ENCODE measurements at regions not wholly inside any gene's neighbourhood (a gene's known extent, or its start where the extent isn't known, plus 50 kb on each side); places are given as distances from the start of the nearest gene placed in this dataset.

GRCh38 chr5:169410996-169411783 lies 110.3 kb upstream of the SLIT3 start:
- H3K27ac ChIP-seq (ENCODE audit: extremely low read depth, low read depth, low read length): no peak overlapping the region
- no peaks in the 10 kb centered on the region for H3K36me3 ChIP-seq (ENCODE audit: control insufficient read depth in 2 of 2, insufficient read depth in 1 of 2, low read length in 2 of 2)
- H3K4me3 ChIP-seq (ENCODE audit: low read depth, low read length): no peak overlapping the region
- no peaks in the 10 kb centered on the region for H3K9me3 ChIP-seq (ENCODE audit: control insufficient read depth, insufficient read depth, low read depth, low read length)
- CTCF ChIA-PET: interaction anchor here (0.7 kb wide), 1 partner anchor 10 kb away, joined by 3 read pairs; no protein-coding TSS in a partner anchor
- H3K4me1 ChIP-seq (ENCODE audit: control insufficient read depth, insufficient read depth, low read length): peaks cover under 1% of the 10 kb centered on the region; the same call in 1 of the 2 replicates
- POLR2A ChIA-PET: no interaction called here
- TF ChIP-seq ZNF701 (tag by site-specific recombination; IDR thresholded peaks at IDR 0.05): no peak
- TF ChIP-seq GLI2 (tag by site-specific recombination; IDR thresholded peaks at IDR 0.05; ENCODE audit: borderline replicate concordance, low read depth): no peak
- no peak for TF ChIP-seq ZNF830 (tag by site-specific recombination; IDR thresholded peaks at IDR 0.05; ENCODE audit: low read depth)
- no peak for TF ChIP-seq SETDB1 (IDR thresholded peaks at IDR 0.05; ENCODE audit: insufficient read length, low read length)
- no peak for TF ChIP-seq ZBTB49 (tag by site-specific recombination; IDR thresholded peaks at IDR 0.05; ENCODE audit: low read depth)
- no peak for TF ChIP-seq ZNF560 (tag by site-specific recombination; IDR thresholded peaks at IDR 0.05; ENCODE audit: borderline replicate concordance)
- no peak for TF ChIP-seq ZNF416 (tag by site-specific recombination; IDR thresholded peaks at IDR 0.05)
- no peak for TF ChIP-seq ZNF513 (tag by site-specific recombination; IDR thresholded peaks at IDR 0.05)

DNA sequence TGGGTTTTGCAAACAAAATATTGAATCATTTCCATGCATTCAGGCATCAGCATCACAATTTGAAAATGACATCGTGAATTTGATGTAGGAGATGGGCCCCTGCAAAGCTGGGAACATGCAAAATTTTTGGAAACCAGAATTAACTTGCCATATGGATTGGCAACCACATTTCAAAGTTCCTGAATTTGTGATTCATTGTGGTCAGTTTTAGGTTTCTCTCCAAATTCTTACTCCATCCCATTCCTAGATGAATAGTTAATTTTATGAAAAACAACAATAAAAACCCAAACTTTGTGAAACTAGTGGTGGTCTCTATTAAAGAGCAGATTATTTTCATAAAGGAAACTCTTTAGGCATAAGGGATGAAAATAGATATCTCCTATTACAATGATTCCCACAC lies 107.8 kb upstream of the SLIT3 start:
- no peaks in the 10 kb centered on the region for H3K4me1 ChIP-seq (ENCODE audit: control insufficient read depth, insufficient read depth, low read length)
- TF ChIP-seq ZNF621 (tag by site-specific recombination; IDR thresholded peaks at IDR 0.05): no peak
- TF ChIP-seq, protein P1, sequence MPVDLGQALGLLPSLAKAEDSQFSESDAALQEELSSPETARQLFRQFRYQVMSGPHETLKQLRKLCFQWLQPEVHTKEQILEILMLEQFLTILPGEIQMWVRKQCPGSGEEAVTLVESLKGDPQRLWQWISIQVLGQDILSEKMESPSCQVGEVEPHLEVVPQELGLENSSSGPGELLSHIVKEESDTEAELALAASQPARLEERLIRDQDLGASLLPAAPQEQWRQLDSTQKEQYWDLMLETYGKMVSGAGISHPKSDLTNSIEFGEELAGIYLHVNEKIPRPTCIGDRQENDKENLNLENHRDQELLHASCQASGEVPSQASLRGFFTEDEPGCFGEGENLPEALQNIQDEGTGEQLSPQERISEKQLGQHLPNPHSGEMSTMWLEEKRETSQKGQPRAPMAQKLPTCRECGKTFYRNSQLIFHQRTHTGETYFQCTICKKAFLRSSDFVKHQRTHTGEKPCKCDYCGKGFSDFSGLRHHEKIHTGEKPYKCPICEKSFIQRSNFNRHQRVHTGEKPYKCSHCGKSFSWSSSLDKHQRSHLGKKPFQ (tag by site-specific recombination; IDR thresholded peaks at IDR 0.05): no peak
- TF ChIP-seq ZNF701 (tag by site-specific recombination; IDR thresholded peaks at IDR 0.05): no peak
- no peak for TF ChIP-seq YY1 (tag by site-specific recombination; IDR thresholded peaks at IDR 0.05)
- TF ChIP-seq, protein P2, sequence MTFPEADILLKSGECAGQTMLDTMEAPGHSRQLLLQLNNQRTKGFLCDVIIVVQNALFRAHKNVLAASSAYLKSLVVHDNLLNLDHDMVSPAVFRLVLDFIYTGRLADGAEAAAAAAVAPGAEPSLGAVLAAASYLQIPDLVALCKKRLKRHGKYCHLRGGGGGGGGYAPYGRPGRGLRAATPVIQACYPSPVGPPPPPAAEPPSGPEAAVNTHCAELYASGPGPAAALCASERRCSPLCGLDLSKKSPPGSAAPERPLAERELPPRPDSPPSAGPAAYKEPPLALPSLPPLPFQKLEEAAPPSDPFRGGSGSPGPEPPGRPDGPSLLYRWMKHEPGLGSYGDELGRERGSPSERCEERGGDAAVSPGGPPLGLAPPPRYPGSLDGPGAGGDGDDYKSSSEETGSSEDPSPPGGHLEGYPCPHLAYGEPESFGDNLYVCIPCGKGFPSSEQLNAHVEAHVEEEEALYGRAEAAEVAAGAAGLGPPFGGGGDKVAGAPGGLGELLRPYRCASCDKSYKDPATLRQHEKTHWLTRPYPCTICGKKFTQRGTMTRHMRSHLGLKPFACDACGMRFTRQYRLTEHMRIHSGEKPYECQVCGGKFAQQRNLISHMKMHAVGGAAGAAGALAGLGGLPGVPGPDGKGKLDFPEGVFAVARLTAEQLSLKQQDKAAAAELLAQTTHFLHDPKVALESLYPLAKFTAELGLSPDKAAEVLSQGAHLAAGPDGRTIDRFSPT (tag by site-specific recombination; IDR thresholded peaks at IDR 0.05): no peak
- no peak for TF ChIP-seq OSR2 (tag by site-specific recombination; IDR thresholded peaks at IDR 0.05)
- TF ChIP-seq ZBTB20 (tag by site-specific recombination; IDR thresholded peaks at IDR 0.05): no peak
- no peak for TF ChIP-seq ZSCAN23 (tag by site-specific recombination; IDR thresholded peaks at IDR 0.05)
- ChIA-PET POLR2A (no interaction called here), CTCF (no interaction called here)
- H3K27ac ChIP-seq (ENCODE audit: extremely low read depth, low read depth, low read length): no peak overlapping the region
- H3K36me3 ChIP-seq (ENCODE audit: control insufficient read depth in 2 of 2, insufficient read depth in 1 of 2, low read length in 2 of 2): no peaks in the 10 kb centered on the region
- H3K9me3 ChIP-seq (ENCODE audit: control insufficient read depth, insufficient read depth, low read depth, low read length): no peaks in the 10 kb centered on the region
- no peak overlapping the region for H3K4me3 ChIP-seq (ENCODE audit: low read depth, low read length)

All from HEK293 (cell line).